ENCODE measurements at regions not wholly inside any gene's neighbourhood (a gene's known extent, or its start where the extent isn't known, plus 50 kb on each side); places are given as distances from the start of the nearest gene placed in this dataset.
A peak's percentile ranks its signal among the peaks of the same experiment; 100 is the strongest.

GRCh38 chr4:137451172-137451825 is 81.0 kb downstream of the PCDH18 start:
- Histone ChIP-seq H3K27me3 (ENCODE audit: control insufficient read depth, insufficient read depth, low read length) (no peaks in the 10 kb centered on the region), H3K4me3 (ENCODE audit: low read depth, low read length) (no peak overlapping the region), H3K36me3 (ENCODE audit: control insufficient read depth, insufficient read depth, low read length) (no peaks in the 10 kb centered on the region)
- FAIRE-seq (no peak), DNase-seq (ENCODE audit: low read depth) (no peak)
- no peak for TF ChIP-seq CTCF (IDR thresholded peaks at IDR 0.05; ENCODE audit: insufficient read depth, low read length, severe bottlenecking)

GRCh38 chr4:137448402-137448801 is 83.9 kb downstream of the PCDH18 start:
- TF ChIP-seq CTCF (IDR thresholded peaks at IDR 0.05; ENCODE audit: insufficient read depth, low read length, severe bottlenecking), result no peak
- no peaks in the 10 kb centered on the region for H3K27me3 ChIP-seq (ENCODE audit: control insufficient read depth, insufficient read depth, low read length)
- no peaks in the 10 kb centered on the region for H3K36me3 ChIP-seq (ENCODE audit: control insufficient read depth, insufficient read depth, low read length)
- DNase-seq (ENCODE audit: low read depth) (no peak), FAIRE-seq (no peak)
- H3K4me3 ChIP-seq (ENCODE audit: low read depth, low read length), result no peak overlapping the region

DNA sequence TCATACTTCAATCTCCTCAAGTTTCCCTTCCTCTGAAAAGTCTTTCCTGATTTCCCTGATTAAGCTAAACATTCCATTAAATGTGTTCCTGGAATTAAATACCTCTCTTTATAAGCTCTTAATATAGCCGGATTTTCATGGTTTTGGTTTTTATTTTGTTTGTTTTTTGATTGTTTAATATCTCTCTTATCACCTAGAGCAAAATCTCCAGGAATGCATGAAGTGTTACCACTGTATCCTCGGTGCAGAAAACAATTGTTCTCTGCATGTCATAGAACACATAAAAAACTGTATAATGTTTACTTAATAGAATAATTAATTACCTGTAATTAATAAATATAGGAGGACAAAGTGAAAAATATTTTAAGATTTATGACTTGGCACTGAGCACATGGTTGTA is 86.2 kb downstream of the PCDH18 start:
- TF ChIP-seq CTCF (IDR thresholded peaks at IDR 0.05; ENCODE audit: insufficient read depth, low read length, severe bottlenecking), result no peak

GRCh38 chr4:137443031-137443800 is 89.1 kb downstream of the PCDH18 start:
- H3K36me3 ChIP-seq (ENCODE audit: control insufficient read depth, insufficient read depth, low read length), result no peaks in the 10 kb centered on the region
- no peaks in the 10 kb centered on the region for H3K27me3 ChIP-seq (ENCODE audit: control insufficient read depth, insufficient read depth, low read length)
- FAIRE-seq (no peak), DNase-seq (ENCODE audit: low read depth) (peak; percentile 8)
- no peak for TF ChIP-seq CTCF (IDR thresholded peaks at IDR 0.05; ENCODE audit: insufficient read depth, low read length, severe bottlenecking)
- H3K4me3 ChIP-seq (ENCODE audit: low read depth, low read length), result no peak overlapping the region

More for the DNA sequence above, 86.2 kb downstream of the PCDH18 start:
- DNase-seq (ENCODE audit: low read depth) (no peak), FAIRE-seq (no peak)
- H3K36me3 ChIP-seq (ENCODE audit: control insufficient read depth, insufficient read depth, low read length), result no peaks in the 10 kb centered on the region
- no peaks in the 10 kb centered on the region for H3K27me3 ChIP-seq (ENCODE audit: control insufficient read depth, insufficient read depth, low read length)
- H3K4me3 ChIP-seq (ENCODE audit: low read depth, low read length), result no peak overlapping the region

- H3K36me3 ChIP-seq (ENCODE audit: control insufficient read depth, insufficient read depth, low read length), result no peaks in the 10 kb centered on the region
- no peaks in the 10 kb centered on the region for H3K27me3 ChIP-seq (ENCODE audit: control insufficient read depth, insufficient read depth, low read length)
- DNase-seq (ENCODE audit: low read depth), result no peak
- FAIRE-seq, result no peak
- no peak for TF ChIP-seq CTCF (IDR thresholded peaks at IDR 0.05; ENCODE audit: insufficient read depth, low read length, severe bottlenecking)
- no peak overlapping the region for H3K4me3 ChIP-seq (ENCODE audit: low read depth, low read length)
These were observed 99.6 kb downstream of the PCDH18 start for GRCh38 chr4:137432446-137433311.
